H9 (cell line): ENCODE measurements at regions not wholly inside any gene's neighbourhood (a gene's known extent, or its start where the extent isn't known, plus 50 kb on each side); places are given as distances from the start of the nearest gene placed in this dataset.

Experiments used
- DNase-seq: peaks from one replicate; pipeline ENCODE4 v3.0.0-alpha.2; 2017
- H2AFZ ChIP-seq: one replicate; pipeline ENCODE4 v1.6.1; 2013; ENCODE audit warnings: mild to moderate bottlenecking, low read length, control low read depth, moderate library complexity
- H2AK5ac ChIP-seq: 2 replicates; pipeline ENCODE4 v1.6.1; 2013; ENCODE audit warnings: low read length, control low read depth, mixed read lengths; ENCODE audit not compliant: insufficient read length
- H2BK120ac ChIP-seq: one replicate; pipeline ENCODE4 v1.6.1; 2013; ENCODE audit warnings: low read depth, mild to moderate bottlenecking, low read length, control low read depth, inconsistent platforms; ENCODE audit not compliant: poor library complexity, severe bottlenecking
- H2BK12ac ChIP-seq: 2 replicates; pipeline ENCODE4 v1.6.1; 2013; ENCODE audit warnings: low read length, control low read depth, mixed read lengths, low read depth; ENCODE audit not compliant: insufficient read length
- H2BK15ac ChIP-seq: 2 replicates; pipeline ENCODE4 v1.6.1; 2013; ENCODE audit warnings: low read depth, low read length, control low read depth
- H2BK20ac ChIP-seq: one replicate; pipeline ENCODE4 v1.6.1; 2013; ENCODE audit warnings: low read depth, mild to moderate bottlenecking, low read length, control low read depth, inconsistent platforms; ENCODE audit not compliant: poor library complexity, severe bottlenecking
- H2BK5ac ChIP-seq: 2 replicates; pipeline ENCODE4 v1.6.1; 2013; ENCODE audit warnings: low read length, control low read depth, mixed read lengths; ENCODE audit not compliant: insufficient read length
- H3K14ac ChIP-seq: 2 replicates; pipeline ENCODE4 v1.6.1; 2013; ENCODE audit warnings: low read length, control low read depth; ENCODE audit not compliant: insufficient read depth
- H3K18ac ChIP-seq: 2 replicates; pipeline ENCODE4 v1.6.1; 2013; ENCODE audit warnings: low read depth, mild to moderate bottlenecking, mixed read lengths, low read length, control low read depth; ENCODE audit not compliant: insufficient read length
- H3K23ac ChIP-seq: 2 replicates; pipeline ENCODE4 v1.6.1; 2013; ENCODE audit warnings: low read length, control low read depth, mixed read lengths, low read depth; ENCODE audit not compliant: insufficient read length
- H3K23me2 ChIP-seq: 2 replicates; pipeline ENCODE4 v1.6.1; 2013; ENCODE audit warnings: low read depth, mild to moderate bottlenecking, mixed read lengths, low read length, control low read depth; ENCODE audit not compliant: insufficient read length, poor library complexity, severe bottlenecking
- H3K27ac ChIP-seq: 2 replicates; pipeline ENCODE4 v1.5.1; 2013; ENCODE audit warnings: low read length, control low read depth, mixed read lengths, low read depth; ENCODE audit not compliant: insufficient read length
- H3K27me3 ChIP-seq: 2 replicates; pipeline ENCODE4 v1.6.1; 2013; ENCODE audit warnings: low read length, control low read depth, inconsistent platforms; ENCODE audit not compliant: insufficient read depth
- H3K4ac ChIP-seq: 2 replicates; pipeline ENCODE4 v1.6.1; 2013; ENCODE audit warnings: low read depth, mild to moderate bottlenecking, control low read depth, inconsistent platforms, low read length, moderate library complexity
- H3K4me1 ChIP-seq: 2 replicates; pipeline ENCODE4 v1.6.1; 2013; ENCODE audit warnings: low read length, control low read depth, inconsistent platforms; ENCODE audit not compliant: insufficient read depth
- H3K4me2 ChIP-seq: 2 replicates; pipeline ENCODE4 v1.6.1; 2013; ENCODE audit warnings: low read length, control low read depth, mixed read lengths; ENCODE audit not compliant: insufficient read length, insufficient read depth
- H3K56ac ChIP-seq: 2 replicates; pipeline ENCODE4 v1.6.1; 2013; ENCODE audit warnings: low read depth, mild to moderate bottlenecking, mixed read lengths, low read length, control low read depth; ENCODE audit not compliant: insufficient read length
- H3K79me1 ChIP-seq: 2 replicates; pipeline ENCODE4 v1.6.1; 2013; ENCODE audit warnings: low read depth, mild to moderate bottlenecking, moderate library complexity, low read length, control low read depth, inconsistent platforms; ENCODE audit not compliant: insufficient read depth, poor library complexity, severe bottlenecking
- H3K79me2 ChIP-seq: 2 replicates; pipeline ENCODE4 v1.6.1; 2013; ENCODE audit warnings: low read length, control low read depth, inconsistent platforms; ENCODE audit not compliant: insufficient read depth
- H3K9ac ChIP-seq: 2 replicates; pipeline ENCODE4 v1.6.1; 2013; ENCODE audit warnings: low read length, control low read depth, mixed read lengths; ENCODE audit not compliant: insufficient read length; ENCODE audit errors: extremely low read depth
- H3K9me3 ChIP-seq: one replicate; pipeline ENCODE4 v1.6.1; 2013; ENCODE audit warnings: low read depth, low read length, inconsistent platforms; ENCODE audit not compliant: control insufficient read depth
- H3T11ph ChIP-seq: one replicate; pipeline ENCODE4 v1.6.1; 2013; ENCODE audit warnings: mild to moderate bottlenecking, low read length, control low read depth, inconsistent platforms
- H4K20me1 ChIP-seq: one replicate; pipeline ENCODE4 v1.6.1; 2013; ENCODE audit not compliant: control insufficient read depth, insufficient read length, insufficient read depth
- H4K5ac ChIP-seq: 2 replicates; pipeline ENCODE4 v1.6.1; 2013; ENCODE audit warnings: low read depth, mild to moderate bottlenecking, mixed read lengths, low read length, control low read depth; ENCODE audit not compliant: insufficient read length
- H4K8ac ChIP-seq: replicated peaks from 2 replicates; pipeline ENCODE4 v1.6.1; 2013; ENCODE audit warnings: low read length, control low read depth, mixed read lengths, low read depth; ENCODE audit not compliant: insufficient read length
- H4K91ac ChIP-seq: 2 replicates; pipeline ENCODE4 v1.6.1; 2013; ENCODE audit warnings: low read depth, mild to moderate bottlenecking, moderate library complexity, mixed read lengths, low read length, control low read depth; ENCODE audit not compliant: insufficient read length
- H3K27ac Mint-ChIP-seq, 3 experiments: 2 replicates in 2 of 3; 3 replicates in 1 of 3; pipeline ENCODE4 v1.8.0; 2020 to 2021; ENCODE audit warnings: mixed read lengths in 3 of 3, mild to moderate bottlenecking in 1 of 3, moderate library complexity in 1 of 3
- H3K27me3 Mint-ChIP-seq: 2 replicates; pipeline ENCODE4 v1.8.0; 2021; ENCODE audit warnings: low read depth, mild to moderate bottlenecking, moderate library complexity, mixed read lengths
- H3K36me3 Mint-ChIP-seq, 3 experiments: 2 replicates in 2 of 3; 3 replicates in 1 of 3; pipeline ENCODE4 v1.8.0; 2020 to 2021; ENCODE audit warnings: low read depth in 3 of 3, mixed read lengths in 3 of 3; ENCODE audit not compliant: insufficient read depth in 1 of 3
- H3K4me1 Mint-ChIP-seq, 2 experiments: 2 replicates each; pipeline ENCODE4 v1.8.0; 2020; ENCODE audit warnings: mixed read lengths in 2 of 2
- H3K4me3 Mint-ChIP-seq, 2 experiments: 2 replicates in 1 of 2; 3 replicates in 1 of 2; pipeline ENCODE4 v1.8.0; 2020 to 2021; ENCODE audit warnings: mild to moderate bottlenecking in 2 of 2, mixed read lengths in 2 of 2, moderate library complexity in 1 of 2
- H3K9me3 Mint-ChIP-seq, 2 experiments: 2 replicates in 1 of 2; 3 replicates in 1 of 2; pipeline ENCODE4 v1.8.0; 2020; ENCODE audit warnings: mild to moderate bottlenecking in 2 of 2, mixed read lengths in 2 of 2, moderate library complexity in 1 of 2
- CTCF ChIP-seq: fragments of 200-600 bp; sonication (generic); conservative IDR thresholded peaks from 3 replicates; pipeline ENCODE4 v1.8.0; 2021; ENCODE audit warnings: antibody characterized with exemption, mild to moderate bottlenecking
- WGBS: extraction: QIAGEN DNeasy Blood & Tissue Kit; methylation state at CpG from one replicate; pipeline ENCODE4 v1.1.7; 2013; ENCODE audit warnings: missing lambda C conversion rate, low lambda C conversion rate, mixed read lengths; ENCODE audit not compliant: insufficient read length; ENCODE audit errors: extremely low coverage; 5-methylcytosine and 5-hydroxymethylcytosine counted together

GRCh38 chr5:155952486-155953089 is 374.4 kb upstream of the SGCD start:
- no peak overlapping the region for H4K91ac ChIP-seq
- no peak for TF ChIP-seq CTCF
- no peak overlapping the region for H3K18ac ChIP-seq
- H3K4me1 ChIP-seq: peaks cover 3% of the 10 kb centered on the region; the same call in 1 of the 2 replicates
- no peak overlapping the region for H2BK20ac ChIP-seq
- no peak overlapping the region for H2BK120ac ChIP-seq
- H2AK5ac ChIP-seq: no peak overlapping the region
- WGBS: no CpG with 5 or more reads among the region's 7 CpGs
- no peaks in the 10 kb centered on the region for H4K20me1 ChIP-seq
- H3K56ac ChIP-seq: no peak overlapping the region
- H2AFZ ChIP-seq: no peak overlapping the region
- H3K9me3 ChIP-seq: no peaks in the 10 kb centered on the region
- H3K79me1 ChIP-seq: no peaks in the 10 kb centered on the region
- H3K79me2 ChIP-seq: no peaks in the 10 kb centered on the region
- no peak overlapping the region for H3K9ac ChIP-seq
- no peak overlapping the region for H3K23ac ChIP-seq
- no peak overlapping the region for H2BK5ac ChIP-seq
- H2BK12ac ChIP-seq: no peak overlapping the region
- H2BK15ac ChIP-seq: no peak overlapping the region
- H3K27me3 ChIP-seq: no peaks in the 10 kb centered on the region
- no peak overlapping the region for H3K4ac ChIP-seq
- DNase-seq: no peak
- no peak overlapping the region for H4K5ac ChIP-seq
- H3K27me3 Mint-ChIP-seq: no peaks in the 10 kb centered on the region
- H3T11ph ChIP-seq: no peak overlapping the region
- H3K27ac ChIP-seq: no peak overlapping the region
- H3K23me2 ChIP-seq: no peaks in the 10 kb centered on the region
- no peak overlapping the region for H4K8ac ChIP-seq
- peaks cover 10 to 14% of the 10 kb centered on the region in 2 experiments for H3K4me1 Mint-ChIP-seq
- H3K36me3 Mint-ChIP-seq: no peaks in the 10 kb centered on the region
- no peak overlapping the region for H3K4me3 Mint-ChIP-seq
- H3K4me2 ChIP-seq: no peak overlapping the region
- H3K9me3 Mint-ChIP-seq: no peaks in the 10 kb centered on the region
- H3K14ac ChIP-seq: no peak overlapping the region
- H3K27ac Mint-ChIP-seq: no peak overlapping the region
